Limb (tissue), 2 donors: ENCODE measurements at regions not wholly inside any gene's neighbourhood (a gene's known extent, or its start where the extent isn't known, plus 50 kb on each side); places are given as distances from the start of the nearest gene placed in this dataset.

Experiments used
- DNase-seq, 2 donors: peaks; one replicate each; pipeline ENCODE4 v3.0.0-alpha.2; 2016; ENCODE audit errors: extremely low spot score in 2 of 2

DNA sequence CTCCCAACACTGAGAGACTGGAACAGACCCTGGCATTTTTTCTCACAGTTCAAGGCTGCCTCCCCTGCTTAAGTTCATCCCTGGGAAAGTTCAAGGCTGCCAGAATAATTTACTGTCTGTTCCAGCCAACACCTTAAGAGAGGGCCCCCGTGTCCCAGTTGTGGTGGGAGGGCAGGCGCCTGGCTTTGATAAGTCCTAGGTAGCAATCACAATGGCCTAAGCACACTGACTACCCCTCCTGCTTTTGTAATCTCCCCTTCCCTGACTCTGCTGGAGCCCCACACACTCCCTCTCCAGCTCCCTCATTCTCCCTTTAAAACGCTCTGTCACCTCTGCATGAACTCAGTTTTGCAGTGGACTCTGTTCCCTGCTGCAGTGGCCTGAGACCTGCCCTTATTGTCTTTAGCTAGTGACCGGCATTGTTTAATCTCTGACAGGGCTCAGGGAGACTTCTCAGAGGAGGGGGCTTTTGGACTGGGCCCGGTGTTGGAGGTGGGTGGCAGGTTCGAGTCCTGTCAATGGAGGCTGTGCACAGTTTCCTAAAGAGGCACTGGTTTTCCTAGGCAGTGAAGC is 507.2 kb downstream of the TBC1D22A start:
- DNase-seq = no peak

DNA sequence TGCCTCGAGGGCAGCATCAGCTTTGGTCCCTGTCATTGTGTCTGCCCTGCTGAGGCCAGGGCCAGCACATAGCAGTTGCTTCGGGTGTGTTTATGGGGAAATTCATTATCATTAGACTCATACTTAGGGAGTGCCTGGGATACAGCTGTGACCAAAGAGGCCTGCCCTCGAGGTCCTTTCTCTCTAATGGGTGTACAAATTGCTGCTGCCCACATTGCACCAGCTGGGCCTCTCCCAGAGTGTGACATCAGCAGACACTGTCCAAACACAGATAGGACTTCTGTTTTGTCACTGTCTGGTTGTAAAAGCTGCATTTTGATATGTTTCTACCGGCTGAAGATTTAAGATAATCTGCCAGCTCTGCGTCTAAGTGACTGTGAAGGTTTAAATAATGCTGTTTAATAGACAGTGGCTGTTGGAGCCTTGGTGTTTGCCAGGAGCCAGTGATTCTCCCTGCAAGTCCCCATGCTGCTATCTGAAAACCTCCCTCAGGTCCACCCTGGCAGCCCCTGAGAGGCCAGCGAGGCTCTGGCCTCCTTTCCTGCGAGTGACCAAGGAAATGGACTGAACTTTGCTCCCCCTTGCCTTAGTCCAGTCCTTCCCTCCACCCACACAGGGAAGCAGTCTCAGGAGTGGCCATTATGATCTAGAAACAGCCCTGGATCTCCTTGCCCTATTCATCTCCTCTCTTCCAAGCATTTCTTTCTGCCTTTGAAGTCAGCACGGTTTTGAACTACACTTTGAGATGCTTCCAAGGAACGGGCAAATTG is 505.2 kb downstream of the TBC1D22A start:
- DNase-seq = no peak

GRCh38 chr22:47266329-47266728 is 503.9 kb downstream of the TBC1D22A start:
- no peak for DNase-seq

- no peak for DNase-seq
Measured at GRCh38 chr22:47260551-47260950, 498.1 kb downstream of the TBC1D22A start.

GRCh38 chr22:47259990-47260389 is 497.5 kb downstream of the TBC1D22A start:
- no peak for DNase-seq

DNA sequence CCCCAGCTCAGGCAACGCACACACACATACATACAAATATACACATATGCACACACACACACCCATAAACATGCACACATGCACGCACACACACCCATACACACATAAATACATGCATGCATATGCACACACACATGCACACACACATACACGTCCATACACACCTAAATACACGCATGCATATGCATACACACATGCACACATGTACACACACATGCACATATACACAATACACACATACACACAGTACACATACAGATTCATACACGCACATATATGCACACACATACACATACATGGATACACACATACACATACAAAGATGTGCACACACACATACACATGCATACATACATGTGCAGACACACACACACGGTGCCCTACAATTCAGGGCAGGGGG is 496.6 kb downstream of the TBC1D22A start:
- DNase-seq = no peak

- DNase-seq = no peak
Measured at GRCh38 chr22:47257976-47258375, 495.5 kb downstream of the TBC1D22A start.

GRCh38 chr22:47257566-47257965 is 495.1 kb downstream of the TBC1D22A start:
- no peak for DNase-seq

DNA sequence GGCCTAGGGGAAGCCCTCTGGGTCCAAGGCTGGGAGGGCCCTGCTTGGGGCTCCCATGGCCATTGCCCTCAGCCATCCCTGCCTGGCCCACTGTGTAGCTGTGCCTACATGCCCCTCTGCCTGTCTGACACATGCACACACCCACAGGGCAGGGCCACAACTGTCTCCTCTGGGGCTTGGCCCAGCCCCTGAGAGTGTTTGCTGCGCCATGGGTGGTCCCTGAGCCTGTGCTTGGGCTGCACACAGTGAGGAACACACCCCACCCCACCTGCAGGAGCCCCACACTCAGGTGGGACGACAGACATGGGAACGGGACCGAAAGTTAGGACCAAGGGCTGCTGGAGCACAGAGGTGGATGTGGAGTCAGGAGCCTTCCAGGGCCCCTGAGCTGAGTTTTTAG is 489.5 kb downstream of the TBC1D22A start:
- no peak for DNase-seq

DNA sequence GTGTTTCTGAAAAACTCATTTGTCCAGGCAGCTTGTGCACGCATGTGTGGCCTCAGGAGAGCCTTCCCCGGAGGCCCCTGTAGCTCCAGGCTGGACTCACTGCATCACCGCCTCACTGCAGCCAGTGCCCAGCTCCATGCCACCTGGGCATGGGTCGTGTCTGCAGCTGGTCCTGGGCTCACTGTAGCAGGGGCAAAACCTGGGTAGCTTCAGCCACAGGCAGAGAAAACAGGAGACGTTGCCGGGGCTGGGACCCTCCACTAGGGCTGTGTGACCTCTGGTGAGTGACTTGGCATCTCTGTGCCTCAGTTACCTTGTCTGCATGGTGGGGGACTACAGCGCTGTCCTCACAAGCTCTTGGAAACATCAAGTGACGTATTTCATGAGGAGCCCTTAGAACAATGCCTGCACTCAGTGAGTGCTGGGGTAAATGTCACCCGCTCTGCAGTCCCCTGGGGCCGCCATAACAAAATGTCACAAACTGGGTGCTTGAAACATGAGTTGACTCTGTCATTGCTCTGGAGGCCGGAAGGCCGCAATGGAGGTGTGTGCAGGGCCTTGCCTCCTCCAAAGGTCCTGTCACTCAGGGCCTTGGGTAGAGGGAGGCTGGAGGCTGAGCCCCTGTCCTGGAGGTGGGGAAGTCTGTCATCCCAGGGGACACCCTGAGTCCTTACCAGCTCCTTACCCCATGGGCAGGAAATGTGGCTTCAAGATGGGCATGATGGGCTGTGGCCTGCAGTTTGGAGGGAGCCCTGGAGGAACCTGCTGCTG is 488.7 kb downstream of the TBC1D22A start:
- no peak for DNase-seq

DNA sequence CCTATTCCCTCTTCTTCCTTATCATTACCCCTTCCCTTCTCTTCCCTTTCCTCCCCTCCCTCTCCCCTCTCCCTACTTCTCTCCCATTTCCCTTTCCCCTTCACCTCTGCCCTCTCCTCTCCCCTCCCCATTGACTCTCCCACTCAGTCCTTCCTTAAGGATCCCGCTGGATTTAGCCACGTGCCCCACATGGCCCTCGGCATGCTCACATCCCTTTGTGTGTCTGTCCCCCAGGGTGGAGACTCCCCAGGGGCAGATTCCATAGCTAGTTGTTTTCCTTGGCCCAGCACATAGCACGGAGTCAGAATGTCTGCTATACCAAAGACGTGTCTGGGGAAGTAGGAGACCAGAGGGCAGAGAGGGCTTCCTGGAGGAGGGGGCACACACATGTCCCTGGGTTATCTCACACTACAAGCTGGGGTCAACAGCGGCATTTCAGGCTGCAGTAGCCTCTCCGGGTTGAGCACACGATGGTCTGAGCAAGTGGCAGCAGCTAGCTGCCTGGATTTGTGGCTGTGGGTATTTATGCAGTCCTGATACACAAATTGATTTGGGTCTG is 487.0 kb downstream of the TBC1D22A start:
- no peak for DNase-seq

DNA sequence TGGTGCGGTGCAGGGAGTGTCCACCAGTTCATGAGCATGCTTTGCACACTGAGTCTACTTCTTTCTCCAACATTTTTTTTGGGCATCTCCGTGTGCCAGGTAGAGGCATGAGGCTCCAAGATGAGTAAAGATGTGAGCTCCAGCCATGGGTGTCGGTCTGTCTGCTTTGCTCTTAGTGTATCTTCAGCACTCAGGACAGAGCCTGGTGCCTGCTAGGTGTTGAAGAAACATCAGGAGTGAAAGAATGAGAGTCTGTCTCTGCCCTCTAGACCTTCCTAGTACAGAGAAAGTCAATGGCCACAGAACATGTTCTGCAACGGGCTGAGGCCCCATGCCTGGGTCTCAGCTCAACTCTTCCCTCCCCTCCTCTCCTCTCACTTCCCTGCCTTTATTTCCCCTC is 486.5 kb downstream of the TBC1D22A start:
- no peak for DNase-seq

DNA sequence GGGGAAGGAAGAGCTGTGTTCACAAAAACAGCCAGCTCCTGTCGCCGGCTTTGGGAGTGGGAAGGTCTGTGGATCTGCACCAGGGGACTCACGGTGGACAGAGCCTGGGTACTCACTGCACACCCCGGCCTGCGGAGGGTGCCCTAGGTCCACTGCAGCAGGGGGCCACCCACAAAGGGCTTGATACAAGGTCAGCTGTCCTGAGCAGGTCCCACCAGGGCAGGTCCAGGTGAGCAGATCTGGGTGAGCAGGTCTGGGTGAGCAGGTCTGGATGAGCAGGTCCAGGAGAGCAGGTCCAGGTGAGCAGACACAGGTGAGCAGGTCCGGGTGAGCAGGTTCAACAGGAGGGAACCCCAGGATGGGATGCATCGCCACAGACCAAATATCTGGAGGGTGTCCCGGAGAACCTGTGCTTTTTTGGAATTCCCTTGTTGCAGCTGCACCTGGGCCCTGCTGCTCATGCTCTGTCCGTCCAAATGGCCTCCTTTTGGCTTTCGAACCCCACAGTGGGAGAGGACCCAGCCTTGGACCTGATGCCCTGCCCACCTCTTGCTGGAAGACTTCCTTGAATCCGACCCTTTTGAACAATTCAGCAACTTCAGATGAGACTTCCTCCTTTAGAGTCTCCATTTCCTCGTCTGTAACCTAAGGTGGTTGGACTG is 485.3 kb downstream of the TBC1D22A start:
- no peak for DNase-seq

GRCh38 chr22:47245786-47246185 is 483.3 kb downstream of the TBC1D22A start:
- DNase-seq = no peak

DNA sequence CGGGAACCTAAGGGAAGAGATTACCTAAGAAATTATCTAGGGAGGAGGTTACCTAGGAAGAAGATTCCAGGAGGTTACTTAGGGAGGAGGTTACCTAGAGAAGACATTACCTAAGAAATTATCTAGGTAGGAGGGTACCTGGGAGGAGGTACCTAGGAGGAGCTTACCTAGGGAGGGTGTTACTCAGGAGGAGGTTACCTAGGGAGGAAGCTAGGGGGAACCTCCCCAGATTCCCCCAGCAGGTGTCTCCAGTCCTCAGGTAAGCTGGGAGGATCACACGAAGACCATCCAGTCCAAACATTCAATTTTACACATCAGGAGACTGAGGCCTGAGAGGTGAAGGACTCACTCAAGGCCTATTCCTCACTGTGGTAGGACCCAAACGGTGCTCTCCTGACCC is 482.8 kb downstream of the TBC1D22A start:
- DNase-seq = no peak

DNA sequence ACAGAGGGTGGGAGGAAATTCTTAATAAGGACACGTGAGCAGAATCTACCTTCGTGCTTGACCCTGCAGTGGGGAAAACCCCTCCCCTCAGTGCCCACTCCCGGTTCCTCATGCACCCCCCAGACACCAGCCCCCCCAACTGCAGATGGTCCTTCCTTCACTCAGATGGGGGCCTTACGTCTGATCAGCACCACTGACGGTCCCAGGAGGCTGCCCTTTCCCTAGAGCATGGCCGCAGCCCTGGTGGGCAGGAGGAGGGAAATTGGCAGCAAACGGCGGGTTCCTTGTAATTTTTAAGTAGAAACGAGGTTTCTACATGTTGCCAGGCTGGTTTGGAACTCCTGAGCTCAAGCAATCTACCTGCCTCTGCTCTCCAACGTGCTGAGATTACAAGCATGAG is 477.7 kb downstream of the TBC1D22A start:
- no peak for DNase-seq

DNA sequence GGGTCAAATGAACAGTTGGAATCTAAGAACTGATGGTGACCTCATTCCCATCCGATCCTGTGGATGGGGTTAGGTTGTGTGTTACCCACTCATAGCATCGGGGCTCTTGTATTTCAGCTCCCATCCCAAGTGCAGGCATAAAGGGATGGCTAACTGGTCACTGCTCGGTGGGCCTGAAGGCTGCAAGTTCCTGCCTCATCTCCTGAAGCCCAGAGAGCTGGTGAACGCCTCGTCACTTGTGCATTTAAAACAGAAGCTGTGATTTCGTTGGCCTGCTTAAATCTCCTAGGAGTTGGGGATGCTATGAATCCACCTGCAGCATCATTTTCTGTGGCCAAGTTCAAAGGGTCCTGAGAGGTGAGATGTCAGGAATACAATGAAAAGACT is 477.0 kb downstream of the TBC1D22A start:
- no peak for DNase-seq

DNA sequence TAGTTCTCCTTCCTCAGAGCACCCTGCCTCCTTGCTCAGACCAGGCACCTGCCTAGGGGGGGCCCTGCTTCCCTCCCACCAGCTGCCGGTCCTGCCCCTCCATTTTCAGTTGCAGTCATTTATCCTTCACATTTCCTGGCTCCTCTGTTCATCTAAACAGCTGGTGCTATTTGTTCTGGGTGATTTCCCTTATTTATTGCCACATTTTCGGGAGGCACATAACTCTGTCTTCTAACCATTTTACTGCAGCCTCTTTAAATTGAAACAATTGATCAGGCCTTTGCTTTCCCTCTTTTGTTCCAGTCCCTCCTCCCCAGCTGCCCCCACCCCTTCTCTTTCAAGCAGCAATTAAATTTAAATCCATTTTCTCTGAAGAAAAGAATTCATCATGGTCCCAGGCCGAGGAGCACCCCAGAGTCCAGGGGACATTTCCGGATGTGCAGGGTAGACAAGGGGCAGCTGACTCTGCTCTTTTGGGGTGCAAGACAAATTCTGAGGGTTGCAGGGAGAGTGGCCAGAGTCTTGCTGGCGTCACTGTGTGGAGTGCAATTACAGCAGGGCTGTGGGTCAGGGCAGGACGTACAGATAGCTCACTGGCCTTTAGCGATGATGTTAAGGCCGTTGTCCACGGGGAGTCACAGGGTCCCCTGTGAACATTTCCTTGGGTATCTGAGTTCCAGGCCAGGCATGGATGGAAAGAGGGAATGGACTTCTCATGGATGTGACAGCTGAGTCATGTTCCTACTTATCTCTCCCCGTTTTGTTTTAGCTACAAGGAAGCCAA is 476.4 kb downstream of the TBC1D22A start:
- peak in 1 of 2 donors; percentile 11 for DNase-seq

GRCh38 chr22:47237890-47238480 is 475.5 kb downstream of the TBC1D22A start:
- DNase-seq = no peak

GRCh38 chr22:47236718-47237117 is 474.3 kb downstream of the TBC1D22A start:
- DNase-seq = no peak

- no peak for DNase-seq
Measured at GRCh38 chr22:47236161-47236560, 473.7 kb downstream of the TBC1D22A start.
